ENCODE measurements at regions not wholly inside any gene's neighbourhood (a gene's known extent, or its start where the extent isn't known, plus 50 kb on each side); places are given as distances from the start of the nearest gene placed in this dataset.

DNA sequence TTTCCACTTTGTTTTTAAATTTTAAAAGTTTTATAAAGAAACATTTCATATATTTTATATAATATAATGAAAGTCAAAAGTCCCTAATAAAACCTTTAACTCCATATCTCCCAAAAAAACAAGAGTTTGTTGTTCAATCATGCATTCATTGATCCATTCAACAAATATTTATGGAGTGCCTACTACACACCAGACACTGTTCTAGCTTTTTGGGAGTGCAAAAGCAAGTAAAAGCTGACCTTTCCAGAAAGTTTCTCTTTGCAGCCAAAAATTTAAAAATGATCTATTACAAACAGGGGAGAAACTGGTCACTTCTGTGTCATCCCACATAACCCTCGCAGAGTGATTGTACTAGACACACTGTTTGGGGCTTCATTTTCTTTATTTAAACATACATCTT, 740.0 kb upstream of the TBX3 start:
- DNase-seq (ENCODE audit: low read depth): no peak

DNA sequence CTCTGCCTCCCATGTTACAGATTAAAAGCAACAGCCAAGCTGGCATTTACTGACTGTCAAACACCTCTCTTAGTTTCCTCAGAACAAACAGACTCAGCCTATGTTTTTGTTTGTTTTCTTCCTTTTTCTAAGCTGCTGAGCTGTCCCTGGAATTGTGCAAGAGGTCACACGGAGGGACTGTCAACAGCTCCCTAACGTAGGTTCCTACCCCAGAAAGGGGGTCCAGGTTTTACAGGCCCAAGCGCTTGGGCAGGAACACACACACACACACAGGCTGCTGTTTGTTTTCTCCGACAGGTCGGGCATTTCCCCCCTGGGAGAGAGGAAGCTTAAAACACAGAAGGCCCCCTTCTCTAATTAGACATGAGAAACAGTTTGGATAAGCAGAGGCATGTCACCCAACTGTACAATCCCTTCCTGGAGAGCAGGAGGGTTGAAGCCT, 739.6 kb upstream of the TBX3 start:
- DNase-seq (ENCODE audit: low read depth): no peak

DNA sequence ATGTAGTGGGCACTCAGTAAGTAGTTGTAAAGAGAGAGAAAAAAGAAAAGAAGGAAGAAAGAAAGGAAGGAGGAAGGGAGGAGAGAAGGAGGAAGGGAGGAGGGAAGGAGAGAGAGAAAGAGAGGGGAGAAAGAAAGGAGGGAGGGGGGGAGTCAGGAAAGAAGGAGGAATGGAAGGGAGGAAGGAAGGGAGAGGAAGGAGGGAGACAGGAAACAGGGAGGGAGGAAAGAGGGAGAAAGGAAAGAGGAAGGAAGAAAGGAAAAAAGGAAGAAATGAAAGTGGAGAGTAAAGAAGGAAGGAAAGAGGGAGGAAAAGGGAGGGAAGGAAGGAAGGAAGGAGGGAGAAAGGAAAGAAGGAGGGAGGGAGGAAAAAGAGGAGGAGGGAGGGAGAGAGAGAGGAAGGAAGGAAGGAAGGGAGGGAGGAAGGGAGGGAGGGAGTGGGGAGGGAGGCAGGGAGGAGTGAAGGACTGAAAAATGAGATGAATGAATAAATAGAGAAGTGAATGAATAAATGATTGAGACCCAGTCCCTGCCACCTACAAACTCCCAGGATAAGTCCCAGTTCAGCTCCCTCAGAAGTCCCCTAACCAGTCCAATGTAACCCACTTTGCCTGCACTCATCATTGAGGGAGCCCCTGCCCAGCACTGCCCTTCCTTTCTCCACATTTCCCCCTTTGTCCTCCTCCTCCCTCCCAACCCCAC, 739.0 kb upstream of the TBX3 start:
- DNase-seq (ENCODE audit: low read depth): no peak

DNA sequence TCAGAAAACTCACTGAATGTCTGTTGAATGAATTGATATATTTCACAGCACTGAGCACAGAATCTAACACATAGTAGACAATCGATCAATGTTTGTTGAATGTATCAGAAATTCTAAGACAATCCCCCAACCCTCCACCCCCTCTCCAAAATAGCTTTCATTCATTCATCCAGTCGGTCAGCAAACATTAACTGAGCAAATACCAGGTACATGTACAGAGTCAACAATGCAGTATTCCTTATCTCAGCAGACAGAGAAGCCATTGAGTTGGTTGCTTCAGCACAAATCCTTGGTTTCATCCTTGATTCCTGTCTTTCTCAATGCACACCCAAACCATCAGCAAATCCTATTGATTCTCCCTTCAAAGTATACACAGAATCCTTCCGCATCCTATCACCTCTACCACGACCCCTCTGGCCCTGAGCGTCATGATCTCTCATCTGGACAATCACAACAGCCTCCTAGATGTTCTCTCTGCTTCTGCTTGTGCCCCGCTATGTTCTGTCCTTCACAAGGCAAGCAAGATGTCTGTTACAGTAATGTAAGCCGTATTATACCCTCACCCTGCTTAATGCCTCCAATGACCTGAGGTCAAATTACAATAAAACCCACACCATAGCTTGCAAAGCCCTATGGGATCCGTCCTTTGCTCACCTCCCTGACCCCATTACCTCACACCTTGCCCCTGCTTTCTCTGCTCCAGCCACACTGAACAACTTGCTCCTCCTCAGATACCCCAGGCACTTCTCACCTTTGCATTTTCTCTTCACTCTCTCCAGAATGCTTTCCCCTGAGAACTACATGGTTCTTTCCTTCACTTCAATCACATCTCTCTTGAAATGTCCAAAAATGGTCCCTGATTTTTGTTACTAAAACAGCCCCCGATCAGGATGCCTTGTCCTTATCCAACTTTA, 738.1 kb upstream of the TBX3 start:
- DNase-seq (ENCODE audit: low read depth): no peak

DNA sequence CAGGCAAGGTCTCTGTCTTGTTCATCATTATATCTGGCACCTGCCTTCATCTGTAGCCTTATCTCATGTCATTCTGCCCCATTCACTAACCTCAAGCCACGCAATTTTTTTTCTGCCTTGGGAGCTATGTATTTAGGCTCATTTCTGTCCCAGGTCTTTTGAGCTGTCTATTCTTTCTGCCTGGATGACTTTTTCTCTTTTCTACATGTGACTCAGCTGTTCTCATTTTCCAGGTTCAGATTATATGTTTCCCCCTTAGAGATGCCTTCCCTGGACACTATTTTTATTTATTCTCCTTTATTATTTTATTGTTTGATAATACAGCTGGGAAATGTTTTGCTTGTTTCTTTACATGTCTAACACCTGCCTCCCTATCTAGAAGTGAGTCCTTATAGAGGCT, 737.4 kb upstream of the TBX3 start:
- no peak for DNase-seq (ENCODE audit: low read depth)

DNA sequence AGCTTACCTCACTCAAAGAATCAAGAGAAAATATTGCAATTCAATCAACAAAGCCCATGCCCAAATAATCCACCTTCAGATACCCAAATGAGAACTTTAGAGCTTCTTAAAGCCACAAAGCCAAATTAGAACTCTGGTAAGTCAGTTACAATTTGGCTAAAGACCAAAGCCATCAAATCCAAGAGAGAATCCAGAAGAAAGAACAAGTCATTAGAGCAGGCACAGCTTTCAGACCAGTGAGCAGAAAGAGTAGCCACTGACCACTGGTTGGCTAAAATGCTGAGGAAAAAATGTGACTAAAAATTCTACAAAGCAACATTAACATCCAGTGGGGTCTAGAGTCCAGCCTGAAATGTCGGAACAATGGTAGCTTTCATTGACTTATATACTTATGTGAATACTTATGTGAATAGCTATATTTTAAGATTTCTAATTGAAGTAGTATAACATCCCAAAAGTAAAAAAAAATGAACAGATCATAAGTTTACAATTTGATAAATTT, 735.2 kb upstream of the TBX3 start:
- no peak for DNase-seq (ENCODE audit: low read depth)

DNA sequence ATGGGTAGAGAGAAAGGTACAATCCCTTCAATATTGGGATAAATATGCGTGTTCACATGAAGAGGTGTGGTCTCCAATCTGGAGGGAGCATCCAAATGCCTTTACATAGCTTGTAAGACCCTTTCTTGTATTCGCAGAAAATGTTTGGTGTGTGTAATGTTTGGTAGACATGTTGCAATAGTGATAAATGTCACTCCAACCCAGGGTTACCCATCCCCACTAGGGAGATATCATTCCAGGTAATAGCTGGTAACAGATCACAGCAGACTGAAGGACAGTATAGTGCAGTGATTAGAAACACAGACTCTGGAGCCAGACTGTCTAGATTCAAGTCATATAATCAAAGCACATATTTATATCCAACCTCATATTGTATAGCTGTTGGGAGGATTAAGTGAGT, 733.6 kb upstream of the TBX3 start:
- no peak for DNase-seq (ENCODE audit: low read depth)

DNA sequence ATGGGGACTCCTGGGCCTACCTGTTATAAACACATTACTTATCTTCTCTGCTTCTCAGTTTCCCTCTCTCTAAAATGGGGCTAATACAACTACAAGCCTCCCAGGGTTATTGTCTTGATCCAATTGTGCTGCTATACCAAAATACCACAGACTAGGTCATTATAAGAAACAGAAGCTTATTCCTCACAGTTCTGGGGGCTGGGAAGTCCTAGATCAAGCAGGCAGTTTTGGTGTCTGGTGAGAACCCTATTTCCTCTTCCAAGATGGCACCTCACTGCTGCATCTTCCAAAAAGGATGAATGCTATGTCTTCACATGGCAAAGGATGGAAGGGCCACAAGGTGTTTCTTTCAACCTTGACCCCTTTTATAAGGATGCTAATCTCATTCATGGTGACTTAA, 732.9 kb upstream of the TBX3 start:
- DNase-seq (ENCODE audit: low read depth): no peak

DNA sequence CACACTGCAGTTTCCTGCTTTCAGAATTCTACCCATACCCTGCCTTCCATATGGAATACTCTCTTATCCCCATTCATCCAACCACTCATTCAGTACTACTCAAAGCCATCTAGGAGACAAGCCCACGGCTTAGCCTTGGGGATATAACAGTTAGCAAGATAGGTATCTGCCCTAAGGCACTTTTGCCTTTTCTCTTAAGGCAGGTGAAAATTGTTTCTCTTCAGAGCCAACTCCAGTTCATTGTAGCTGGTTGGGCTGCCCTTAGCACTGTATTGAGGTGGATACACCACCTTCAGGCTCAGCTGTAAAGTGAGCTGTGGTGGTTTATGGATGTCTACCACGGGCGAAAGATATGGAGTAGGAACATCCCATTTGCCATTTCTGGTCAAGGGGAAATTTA, 729.7 kb upstream of the TBX3 start:
- DNase-seq (ENCODE audit: low read depth): no peak

DNA sequence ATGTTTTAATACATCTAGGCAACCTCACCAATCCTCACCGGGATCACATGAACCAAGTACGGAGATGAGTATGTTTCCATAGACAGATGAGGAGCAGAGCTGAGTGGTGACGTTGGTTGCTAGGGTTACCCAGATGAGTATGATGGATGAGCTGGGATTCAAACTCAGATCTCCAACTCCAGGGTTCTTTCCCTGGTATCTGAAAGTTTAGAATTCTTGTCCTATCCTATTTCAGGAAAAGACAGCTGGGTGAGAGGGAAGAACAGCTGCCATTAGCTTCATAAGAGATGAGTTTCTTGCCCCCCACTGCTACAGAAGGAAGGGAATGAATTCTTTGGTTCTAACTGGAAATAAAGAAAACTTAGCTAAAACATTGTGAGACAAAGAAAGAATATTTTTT, 728.9 kb upstream of the TBX3 start:
- DNase-seq (ENCODE audit: low read depth): no peak

DNA sequence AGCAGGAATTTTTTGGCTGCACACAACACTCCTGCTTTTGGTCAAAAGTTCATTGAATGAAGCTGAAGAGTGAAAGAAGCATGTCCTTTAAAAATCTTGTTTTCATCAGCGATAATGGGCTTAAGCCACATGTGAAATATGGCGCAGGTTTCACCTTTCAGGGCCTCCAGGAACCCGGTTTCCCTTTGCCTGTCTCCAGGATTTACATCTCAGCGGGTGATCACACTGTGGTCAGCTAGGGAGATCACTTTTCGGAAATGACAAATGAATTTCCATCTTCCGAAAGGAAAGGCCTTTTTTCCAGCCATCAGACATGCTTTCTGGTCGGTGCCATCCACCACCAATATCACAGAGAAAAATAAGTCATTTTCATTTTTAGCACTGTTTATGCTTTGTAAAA, 727.1 kb upstream of the TBX3 start:
- peak; percentile 30 for DNase-seq (ENCODE audit: low read depth)

DNA sequence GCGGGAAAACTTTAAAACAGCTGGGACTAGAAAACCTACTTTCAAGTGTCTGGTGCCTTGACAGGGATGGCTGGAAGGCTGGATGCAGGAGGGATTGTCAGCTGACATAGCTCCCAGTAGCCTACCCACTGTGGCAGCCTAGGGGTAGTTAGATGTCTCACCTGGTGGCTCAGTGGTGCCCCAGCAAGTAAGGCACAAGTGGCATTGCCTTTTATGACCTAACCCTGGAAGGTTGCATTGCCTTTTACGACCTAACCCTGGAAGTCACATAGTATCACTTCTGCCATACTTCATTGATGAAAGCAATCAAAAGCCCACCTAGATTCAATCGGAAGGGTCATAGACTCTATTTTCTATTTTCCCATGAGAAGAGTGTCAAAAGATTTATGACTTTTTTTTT, 724.7 kb upstream of the TBX3 start:
- no peak for DNase-seq (ENCODE audit: low read depth)

DNA sequence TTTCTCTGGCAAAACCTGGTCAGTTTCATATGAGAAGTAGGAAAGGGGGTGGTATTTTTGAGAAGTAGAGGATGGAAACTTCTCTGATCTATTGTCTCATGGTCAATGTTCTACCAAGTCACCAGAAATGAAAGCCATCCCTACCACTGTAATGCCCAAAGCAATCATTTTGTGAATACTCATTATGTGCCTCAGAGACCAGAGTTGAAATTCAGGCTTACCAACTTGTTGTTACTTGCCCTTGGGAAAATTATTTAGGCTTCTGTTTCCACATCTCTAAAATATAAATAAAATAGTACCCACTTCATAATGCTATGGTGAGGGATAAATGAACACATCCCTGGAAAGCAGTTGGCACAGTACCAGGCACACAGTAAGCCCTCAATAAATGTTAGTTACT, 723.7 kb upstream of the TBX3 start:
- no peak for DNase-seq (ENCODE audit: low read depth)

DNA sequence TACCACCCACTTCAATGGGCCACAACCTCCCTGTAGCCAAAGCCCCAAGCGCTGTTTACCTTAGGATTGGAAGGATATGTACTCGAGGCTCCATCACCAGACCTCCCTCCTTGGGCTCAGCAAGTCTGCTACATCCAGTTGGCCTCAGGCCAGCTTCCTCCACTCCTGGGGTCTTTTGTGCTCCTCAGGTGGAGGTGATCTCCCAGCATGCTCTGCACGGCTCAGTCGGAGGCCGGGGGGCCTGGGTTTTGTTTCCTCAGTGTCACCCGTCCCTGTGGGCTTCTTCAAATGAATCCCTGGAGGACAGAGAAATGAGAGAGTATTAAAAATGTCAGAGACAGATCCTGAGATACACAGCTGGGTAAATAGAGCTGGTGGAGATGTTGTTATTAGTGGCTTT, 723.1 kb upstream of the TBX3 start:
- DNase-seq (ENCODE audit: low read depth): no peak

DNA sequence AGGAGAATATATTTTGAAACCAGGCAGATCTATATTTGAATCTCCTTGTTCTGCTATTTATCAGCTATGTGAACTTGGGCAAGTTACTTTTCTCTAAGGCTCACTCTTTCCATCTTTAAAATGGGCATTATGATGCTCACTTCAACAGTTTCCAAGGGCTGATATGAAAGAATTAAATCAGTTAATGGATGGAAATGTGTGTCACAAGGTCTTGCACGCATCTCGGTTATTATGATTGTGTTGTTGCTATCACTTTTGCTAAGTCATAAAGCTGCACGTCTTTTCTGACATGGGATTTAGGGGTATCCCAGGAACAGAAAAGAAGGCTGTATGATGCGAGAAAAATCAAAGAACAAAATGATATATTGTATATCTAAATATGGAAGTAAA, 721.5 kb upstream of the TBX3 start:
- no peak for DNase-seq (ENCODE audit: low read depth)

DNA sequence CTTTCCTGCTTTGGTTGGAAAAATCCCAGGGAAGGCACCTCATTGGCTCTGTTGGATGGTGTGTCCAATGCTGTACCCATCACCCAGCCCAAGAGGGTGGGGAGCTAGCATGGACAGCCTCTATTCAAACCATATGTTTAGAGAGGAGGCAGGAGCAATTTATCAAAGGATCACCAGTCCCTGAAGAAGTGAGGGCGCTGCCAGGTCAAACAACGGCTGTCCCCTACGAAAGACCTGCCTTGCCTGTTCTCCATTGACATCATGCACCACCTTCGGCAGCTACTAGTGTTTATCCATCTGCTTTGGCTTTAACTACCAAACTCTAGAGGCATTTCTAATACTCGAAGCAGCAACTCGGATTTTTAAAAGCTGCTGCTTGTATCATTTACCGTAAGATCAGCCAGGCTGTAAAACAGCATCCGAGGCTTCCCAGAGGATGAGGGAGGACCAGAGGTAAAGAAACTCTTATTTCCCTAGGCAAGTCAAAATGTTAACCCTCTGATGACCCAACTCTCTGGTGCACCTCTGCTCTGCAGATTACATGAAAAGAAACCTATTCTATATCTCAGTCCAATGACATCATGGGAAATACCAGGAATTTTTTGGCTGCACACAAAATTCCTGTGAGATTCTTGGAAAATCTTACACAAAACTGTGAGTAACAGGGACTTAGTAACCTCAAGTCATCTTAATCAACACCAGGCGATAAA, 720.9 kb upstream of the TBX3 start:
- DNase-seq (ENCODE audit: low read depth): peak; percentile 96

DNA sequence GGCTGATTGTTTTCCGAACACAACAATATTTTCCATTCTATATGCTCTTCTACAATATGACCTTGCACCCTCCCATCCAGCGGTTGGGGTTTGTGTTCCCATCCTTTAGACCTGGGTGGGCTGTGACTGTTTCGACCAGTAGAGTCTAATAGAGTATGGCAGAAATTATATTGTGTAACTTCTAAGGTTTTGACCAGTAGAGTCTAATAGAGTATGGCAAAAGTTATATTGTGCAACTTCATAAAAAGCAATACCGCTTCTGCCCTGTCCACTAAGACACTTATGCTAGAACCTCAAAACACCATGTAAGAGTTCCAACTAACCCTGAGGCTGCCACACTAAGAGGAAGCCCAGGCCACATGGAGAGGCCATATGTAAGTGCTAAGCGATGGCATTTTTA, 719.7 kb upstream of the TBX3 start:
- DNase-seq (ENCODE audit: low read depth): no peak

DNA sequence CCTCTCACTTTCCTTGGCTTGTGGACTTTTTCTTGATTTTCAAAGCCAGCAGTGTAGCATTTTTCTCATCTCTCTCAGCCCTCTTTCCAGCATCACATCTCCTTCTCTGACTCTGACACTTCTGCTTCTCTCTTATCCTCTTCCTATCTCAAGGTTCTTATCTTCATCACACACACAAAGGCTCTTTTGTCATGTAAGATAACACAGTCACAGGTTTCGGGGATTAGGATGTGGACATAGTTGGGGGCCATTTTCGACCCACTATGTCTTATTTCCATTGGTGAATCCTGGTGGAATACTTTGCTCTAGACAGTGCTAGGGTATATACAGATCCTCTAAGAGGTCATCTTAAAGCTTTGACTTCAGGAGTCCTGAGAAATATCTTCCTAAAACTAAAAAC, 719.3 kb upstream of the TBX3 start:
- DNase-seq (ENCODE audit: low read depth): no peak

DNA sequence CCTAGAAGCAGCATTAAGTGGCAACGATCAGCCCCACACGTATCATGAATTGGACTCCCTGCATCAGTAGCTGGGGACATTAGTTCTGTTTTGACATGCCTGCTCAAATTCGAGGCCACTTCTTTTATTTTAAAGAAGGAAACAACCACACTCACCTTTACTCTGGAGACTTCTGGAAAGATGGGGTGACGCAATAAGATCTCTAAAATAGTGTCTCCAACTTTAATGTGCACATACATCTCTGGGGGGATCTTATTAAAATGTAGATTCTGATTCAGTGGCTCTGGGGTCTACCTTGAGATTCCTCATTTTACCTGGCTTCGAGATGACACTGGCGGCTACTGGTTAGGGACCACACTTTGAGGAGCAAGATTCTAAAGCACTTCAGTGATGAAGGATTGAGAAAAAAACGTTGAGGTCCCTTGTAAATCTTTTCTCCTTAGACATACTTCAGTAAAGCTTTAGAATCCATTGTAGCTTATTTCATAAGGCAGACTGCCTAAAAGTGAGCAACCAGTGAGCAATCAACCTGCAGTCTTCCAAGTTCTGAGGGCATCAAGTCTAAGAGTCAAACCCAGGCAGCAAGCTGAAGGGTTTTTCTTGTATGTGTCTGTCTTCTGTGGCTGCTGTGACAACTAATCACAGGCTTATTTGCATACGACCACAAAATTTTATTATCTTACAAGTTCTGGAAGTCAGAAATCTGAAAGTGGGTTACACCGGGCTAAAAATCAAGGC, 718.6 kb upstream of the TBX3 start:
- DNase-seq (ENCODE audit: low read depth): peak; percentile 23

DNA sequence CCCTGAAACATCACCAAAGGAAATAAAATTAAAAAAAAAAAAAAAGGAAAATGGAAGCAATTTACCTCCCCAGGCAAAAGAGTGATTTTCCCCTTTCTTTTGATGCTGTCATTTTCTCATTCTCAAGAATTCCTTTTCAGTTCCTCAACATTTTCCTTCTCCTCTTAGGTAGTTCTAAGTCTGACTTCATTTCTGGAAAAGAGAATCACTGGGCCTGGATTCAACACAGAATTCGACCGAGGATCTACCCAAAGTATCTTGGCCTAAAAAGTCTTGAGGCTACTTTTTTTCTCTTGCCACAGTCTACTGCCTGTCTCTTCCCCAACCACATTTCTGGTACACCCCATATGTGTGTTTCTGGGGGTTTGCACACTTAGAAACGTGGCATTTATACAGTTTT, 717.8 kb upstream of the TBX3 start:
- no peak for DNase-seq (ENCODE audit: low read depth)

DNA sequence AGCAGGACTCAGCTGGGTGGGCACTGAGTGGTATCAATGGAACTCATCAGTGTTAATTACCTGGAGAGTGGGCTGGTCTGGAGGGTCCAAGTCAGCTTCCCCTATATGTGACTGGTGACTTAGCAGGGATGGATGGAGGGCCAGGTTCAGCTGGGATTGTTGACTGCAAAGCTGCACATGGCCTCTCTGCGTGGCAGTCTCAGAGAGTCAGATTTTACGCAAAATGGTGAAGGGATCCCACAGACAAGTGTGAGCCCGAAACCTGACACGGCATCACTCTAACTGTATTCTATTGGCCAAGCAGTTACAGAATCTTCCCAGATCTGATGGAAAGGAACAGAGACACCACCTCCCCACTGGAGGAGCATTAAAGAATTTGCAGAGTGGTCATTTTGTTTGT, 716.0 kb upstream of the TBX3 start:
- DNase-seq (ENCODE audit: low read depth): no peak

DNA sequence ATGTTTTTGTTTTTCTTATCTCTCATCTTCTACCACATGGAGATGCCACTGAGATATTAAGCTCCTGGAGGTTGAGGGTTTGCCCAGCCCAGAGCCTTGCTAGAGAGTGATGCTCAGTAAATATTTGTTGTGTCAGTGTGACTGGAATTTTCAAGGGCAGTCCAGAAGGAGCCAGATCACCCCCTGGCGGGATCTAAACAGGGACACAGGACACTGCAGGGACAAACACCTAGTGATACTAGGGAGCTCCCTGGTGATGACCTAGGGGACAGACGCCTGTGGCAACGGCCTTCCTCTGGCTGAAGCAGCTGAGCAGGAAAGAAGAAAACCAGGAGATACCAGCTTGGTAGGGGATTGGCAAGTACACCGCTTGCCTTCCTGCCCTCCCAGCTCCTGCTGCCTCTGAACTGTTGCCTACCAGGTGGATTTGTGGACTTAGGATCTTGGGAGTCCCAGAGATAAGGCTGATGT, 714.4 kb upstream of the TBX3 start:
- peak; percentile 44 for DNase-seq (ENCODE audit: low read depth)

Measured in EH (cell line).